PFSK-1 (cell line): ENCODE measurements at regions not wholly inside any gene's neighbourhood (a gene's known extent, or its start where the extent isn't known, plus 50 kb on each side); places are given as distances from the start of the nearest gene placed in this dataset.

Source experiments
- FOXP2 ChIP-seq: optimal IDR thresholded peaks from 2 replicates; pipeline ENCODE3; 2011; ENCODE audit warnings: borderline replicate concordance, control low read depth, inconsistent platforms; ENCODE audit not compliant: insufficient read depth; ENCODE audit errors: extremely low read length, extremely low read depth
- POLR2AphosphoS5 ChIP-seq: IDR thresholded peaks from 2 replicates; pipeline ENCODE4 v1.6.1; 2012; ENCODE audit warnings: low read depth, mild to moderate bottlenecking, control low read depth, low read length, moderate library complexity
- SIN3A ChIP-seq: IDR thresholded peaks from 2 replicates; pipeline ENCODE4 v1.6.1; 2012; ENCODE audit warnings: mild to moderate bottlenecking, low read length, moderate library complexity, borderline replicate concordance; ENCODE audit not compliant: insufficient read depth
- TAF1 ChIP-seq: IDR thresholded peaks from 2 replicates; pipeline ENCODE4 v1.6.1; 2012; ENCODE audit warnings: low read length, control low read depth, borderline replicate concordance; ENCODE audit not compliant: insufficient read depth
- TF ChIP-seq, protein P1 (sequence below), 2 experiments: IDR thresholded peaks; 2 replicates each; pipeline versions ENCODE4 v1.6.1 to v1.8.0; 2011 to 2012; ENCODE audit warnings: low read depth in 2 of 2, low read length in 2 of 2, control low read depth in 1 of 2, inconsistent platforms in 1 of 2, mild to moderate bottlenecking in 1 of 2, moderate library complexity in 1 of 2; ENCODE audit not compliant: insufficient read depth in 1 of 2

DNA sequence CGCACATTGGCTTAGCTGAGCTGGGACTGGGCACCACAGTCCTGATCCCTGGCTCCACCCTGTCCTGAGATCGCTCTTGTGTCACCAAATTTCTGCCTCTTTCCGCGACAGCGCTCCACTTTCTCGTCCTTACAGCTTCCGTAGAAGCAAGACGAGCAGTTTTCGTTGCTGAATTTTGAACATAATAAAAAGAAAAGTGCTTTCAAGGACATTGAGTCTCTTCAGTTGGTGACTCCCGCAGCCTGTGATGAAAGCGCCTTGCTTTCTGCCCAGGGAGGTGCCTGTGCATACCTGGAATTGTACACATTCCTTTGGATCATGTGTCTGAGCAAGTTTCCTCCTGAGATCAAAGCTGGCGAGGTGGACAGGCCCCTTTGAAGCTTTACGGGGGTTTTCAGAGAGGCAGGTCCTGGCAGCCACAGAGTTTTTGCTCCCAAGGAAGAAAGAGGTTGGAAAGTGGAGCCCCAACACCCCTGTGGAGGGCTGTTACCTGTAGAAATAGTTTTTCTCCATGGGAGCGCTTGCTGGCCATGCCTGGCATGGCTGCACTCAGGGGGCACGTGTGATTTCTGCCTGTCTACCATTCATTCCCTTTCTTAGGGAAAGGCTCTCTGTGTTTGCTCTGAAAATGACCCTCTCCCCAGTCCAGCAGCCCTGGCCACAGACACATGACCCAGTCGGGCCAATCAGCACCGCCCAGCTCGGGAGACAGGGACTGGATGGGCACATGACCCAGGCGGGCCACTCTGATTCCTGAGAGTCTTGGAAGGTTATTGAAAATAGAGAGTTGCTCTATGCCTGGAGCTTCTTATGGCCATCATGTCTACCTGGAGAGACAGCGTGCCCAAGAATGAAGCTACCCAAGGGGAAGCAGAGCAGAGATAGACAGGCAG, 115.6 kb upstream of the OTOS start:
- TF ChIP-seq POLR2AphosphoS5 (no peak), FOXP2 (no peak), TAF1 (no peak), SIN3A (no peak)
- TF ChIP-seq, protein P1, sequence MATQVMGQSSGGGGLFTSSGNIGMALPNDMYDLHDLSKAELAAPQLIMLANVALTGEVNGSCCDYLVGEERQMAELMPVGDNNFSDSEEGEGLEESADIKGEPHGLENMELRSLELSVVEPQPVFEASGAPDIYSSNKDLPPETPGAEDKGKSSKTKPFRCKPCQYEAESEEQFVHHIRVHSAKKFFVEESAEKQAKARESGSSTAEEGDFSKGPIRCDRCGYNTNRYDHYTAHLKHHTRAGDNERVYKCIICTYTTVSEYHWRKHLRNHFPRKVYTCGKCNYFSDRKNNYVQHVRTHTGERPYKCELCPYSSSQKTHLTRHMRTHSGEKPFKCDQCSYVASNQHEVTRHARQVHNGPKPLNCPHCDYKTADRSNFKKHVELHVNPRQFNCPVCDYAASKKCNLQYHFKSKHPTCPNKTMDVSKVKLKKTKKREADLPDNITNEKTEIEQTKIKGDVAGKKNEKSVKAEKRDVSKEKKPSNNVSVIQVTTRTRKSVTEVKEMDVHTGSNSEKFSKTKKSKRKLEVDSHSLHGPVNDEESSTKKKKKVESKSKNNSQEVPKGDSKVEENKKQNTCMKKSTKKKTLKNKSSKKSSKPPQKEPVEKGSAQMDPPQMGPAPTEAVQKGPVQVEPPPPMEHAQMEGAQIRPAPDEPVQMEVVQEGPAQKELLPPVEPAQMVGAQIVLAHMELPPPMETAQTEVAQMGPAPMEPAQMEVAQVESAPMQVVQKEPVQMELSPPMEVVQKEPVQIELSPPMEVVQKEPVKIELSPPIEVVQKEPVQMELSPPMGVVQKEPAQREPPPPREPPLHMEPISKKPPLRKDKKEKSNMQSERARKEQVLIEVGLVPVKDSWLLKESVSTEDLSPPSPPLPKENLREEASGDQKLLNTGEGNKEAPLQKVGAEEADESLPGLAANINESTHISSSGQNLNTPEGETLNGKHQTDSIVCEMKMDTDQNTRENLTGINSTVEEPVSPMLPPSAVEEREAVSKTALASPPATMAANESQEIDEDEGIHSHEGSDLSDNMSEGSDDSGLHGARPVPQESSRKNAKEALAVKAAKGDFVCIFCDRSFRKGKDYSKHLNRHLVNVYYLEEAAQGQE (IDR thresholded peaks at IDR 0.05; ENCODE audit: insufficient read depth in 1 of 2, low read depth in 2 of 2, low read length in 2 of 2) = no peak
